ENCODE measurements at regions not wholly inside any gene's neighbourhood (a gene's known extent, or its start where the extent isn't known, plus 50 kb on each side); places are given as distances from the start of the nearest gene placed in this dataset.

GRCh38 chr12:78531831-78532458 lies 332.6 kb upstream of the SYT1 start:
- TF ChIP-seq, protein P1, sequence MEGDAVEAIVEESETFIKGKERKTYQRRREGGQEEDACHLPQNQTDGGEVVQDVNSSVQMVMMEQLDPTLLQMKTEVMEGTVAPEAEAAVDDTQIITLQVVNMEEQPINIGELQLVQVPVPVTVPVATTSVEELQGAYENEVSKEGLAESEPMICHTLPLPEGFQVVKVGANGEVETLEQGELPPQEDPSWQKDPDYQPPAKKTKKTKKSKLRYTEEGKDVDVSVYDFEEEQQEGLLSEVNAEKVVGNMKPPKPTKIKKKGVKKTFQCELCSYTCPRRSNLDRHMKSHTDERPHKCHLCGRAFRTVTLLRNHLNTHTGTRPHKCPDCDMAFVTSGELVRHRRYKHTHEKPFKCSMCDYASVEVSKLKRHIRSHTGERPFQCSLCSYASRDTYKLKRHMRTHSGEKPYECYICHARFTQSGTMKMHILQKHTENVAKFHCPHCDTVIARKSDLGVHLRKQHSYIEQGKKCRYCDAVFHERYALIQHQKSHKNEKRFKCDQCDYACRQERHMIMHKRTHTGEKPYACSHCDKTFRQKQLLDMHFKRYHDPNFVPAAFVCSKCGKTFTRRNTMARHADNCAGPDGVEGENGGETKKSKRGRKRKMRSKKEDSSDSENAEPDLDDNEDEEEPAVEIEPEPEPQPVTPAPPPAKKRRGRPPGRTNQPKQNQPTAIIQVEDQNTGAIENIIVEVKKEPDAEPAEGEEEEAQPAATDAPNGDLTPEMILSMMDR (IDR thresholded peaks at IDR 0.05) = no peak
- no peak for TF ChIP-seq POLR2A (IDR thresholded peaks at IDR 0.05)
- no peak for TF ChIP-seq EP300 (IDR thresholded peaks at IDR 0.05)
